ENCODE measurements at regions not wholly inside any gene's neighbourhood (a gene's known extent, or its start where the extent isn't known, plus 50 kb on each side); places are given as distances from the start of the nearest gene placed in this dataset.

GRCh38 chr6:120584111-120584760, 750.0 kb downstream of the TBC1D32 start:
- Histone ChIP-seq H3K4me1 (no peaks in the 10 kb centered on the region), H3K9me3 (no peaks in the 10 kb centered on the region), H3K36me3 (no peaks in the 10 kb centered on the region), H3K27me3 (no peaks in the 10 kb centered on the region), H3K27ac (no peak overlapping the region), H3K4me3 (no peak overlapping the region)
- intact Hi-C loops (cut with DNase I; ENCODE audit: low total_unique reads) = no loop called here
- TF ChIP-seq, protein P1, sequence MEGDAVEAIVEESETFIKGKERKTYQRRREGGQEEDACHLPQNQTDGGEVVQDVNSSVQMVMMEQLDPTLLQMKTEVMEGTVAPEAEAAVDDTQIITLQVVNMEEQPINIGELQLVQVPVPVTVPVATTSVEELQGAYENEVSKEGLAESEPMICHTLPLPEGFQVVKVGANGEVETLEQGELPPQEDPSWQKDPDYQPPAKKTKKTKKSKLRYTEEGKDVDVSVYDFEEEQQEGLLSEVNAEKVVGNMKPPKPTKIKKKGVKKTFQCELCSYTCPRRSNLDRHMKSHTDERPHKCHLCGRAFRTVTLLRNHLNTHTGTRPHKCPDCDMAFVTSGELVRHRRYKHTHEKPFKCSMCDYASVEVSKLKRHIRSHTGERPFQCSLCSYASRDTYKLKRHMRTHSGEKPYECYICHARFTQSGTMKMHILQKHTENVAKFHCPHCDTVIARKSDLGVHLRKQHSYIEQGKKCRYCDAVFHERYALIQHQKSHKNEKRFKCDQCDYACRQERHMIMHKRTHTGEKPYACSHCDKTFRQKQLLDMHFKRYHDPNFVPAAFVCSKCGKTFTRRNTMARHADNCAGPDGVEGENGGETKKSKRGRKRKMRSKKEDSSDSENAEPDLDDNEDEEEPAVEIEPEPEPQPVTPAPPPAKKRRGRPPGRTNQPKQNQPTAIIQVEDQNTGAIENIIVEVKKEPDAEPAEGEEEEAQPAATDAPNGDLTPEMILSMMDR (IDR thresholded peaks at IDR 0.05) = no peak
- DNase-seq = no peak

DNA sequence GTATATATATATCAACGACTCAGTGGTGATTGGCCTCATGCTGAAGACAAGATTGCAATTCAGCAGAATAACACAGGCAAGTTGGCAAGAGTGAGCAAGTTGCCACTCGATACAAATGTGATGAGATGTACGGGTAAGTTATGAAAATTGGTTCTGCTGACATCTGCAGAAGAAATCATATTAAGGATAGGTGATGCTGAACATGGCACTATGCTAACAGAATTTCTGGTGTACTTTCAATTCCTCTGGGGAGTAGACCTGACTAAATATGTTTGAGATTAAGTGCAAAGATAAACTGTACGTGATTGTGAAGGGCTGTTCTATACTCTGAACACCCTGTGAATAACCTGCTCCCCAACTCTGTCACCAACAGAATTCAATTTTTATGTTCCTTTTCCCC, 758.2 kb downstream of the TBC1D32 start:
- TF ChIP-seq, protein P1 (IDR thresholded peaks at IDR 0.05) = no peak
- intact Hi-C loops (cut with DNase I; ENCODE audit: low total_unique reads) = no loop called here
- no peaks in the 10 kb centered on the region for H3K4me1 ChIP-seq
- no peaks in the 10 kb centered on the region for H3K27me3 ChIP-seq
- no peak for DNase-seq
- no peak overlapping the region for H3K27ac ChIP-seq
- no peaks in the 10 kb centered on the region for H3K9me3 ChIP-seq
- no peaks in the 10 kb centered on the region for H3K36me3 ChIP-seq
- no peak overlapping the region for H3K4me3 ChIP-seq

GRCh38 chr6:120569714-120570113, 764.6 kb downstream of the TBC1D32 start:
- no peaks in the 10 kb centered on the region for H3K4me1 ChIP-seq
- no peaks in the 10 kb centered on the region for H3K27me3 ChIP-seq
- H3K9me3 ChIP-seq = no peaks in the 10 kb centered on the region
- H3K36me3 ChIP-seq = no peaks in the 10 kb centered on the region
- H3K27ac ChIP-seq = no peak overlapping the region
- no peak for DNase-seq
- no peak overlapping the region for H3K4me3 ChIP-seq
- TF ChIP-seq, protein P1 (IDR thresholded peaks at IDR 0.05) = no peak
- intact Hi-C loops (cut with DNase I; ENCODE audit: low total_unique reads) = no loop called here

DNA sequence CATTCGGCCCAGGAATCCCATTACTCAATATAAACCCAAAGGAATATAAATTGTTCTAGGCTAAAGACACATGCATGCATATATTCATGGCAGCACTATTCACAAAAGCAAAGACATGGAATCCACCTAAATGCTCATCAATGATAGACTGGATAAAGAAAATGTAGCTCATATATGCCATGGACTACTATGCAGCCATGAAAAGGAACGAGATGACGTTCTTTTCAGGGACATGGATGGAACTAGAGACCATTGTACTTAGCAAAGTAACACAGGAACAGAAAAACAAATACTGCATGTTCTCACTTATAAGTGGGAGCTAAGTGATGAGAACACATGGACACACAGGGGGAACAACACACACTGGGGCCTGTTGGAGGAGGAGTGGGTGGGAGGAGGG, 769.5 kb downstream of the TBC1D32 start:
- H3K27me3 ChIP-seq = no peaks in the 10 kb centered on the region
- no peak overlapping the region for H3K4me3 ChIP-seq
- H3K36me3 ChIP-seq = no peaks in the 10 kb centered on the region
- TF ChIP-seq, protein P1 (IDR thresholded peaks at IDR 0.05) = no peak
- H3K9me3 ChIP-seq = no peaks in the 10 kb centered on the region
- intact Hi-C loops (cut with DNase I; ENCODE audit: low total_unique reads) = no loop called here
- H3K4me1 ChIP-seq = no peaks in the 10 kb centered on the region
- DNase-seq = no peak
- no peak overlapping the region for H3K27ac ChIP-seq

GRCh38 chr6:120558294-120558693, 776.0 kb downstream of the TBC1D32 start:
- TF ChIP-seq, protein P1 (IDR thresholded peaks at IDR 0.05) = no peak
- H3K36me3 ChIP-seq = no peaks in the 10 kb centered on the region
- H3K27ac ChIP-seq = no peak overlapping the region
- no peak for DNase-seq
- no peaks in the 10 kb centered on the region for H3K4me1 ChIP-seq
- H3K27me3 ChIP-seq = no peaks in the 10 kb centered on the region
- H3K4me3 ChIP-seq = no peak overlapping the region
- intact Hi-C loops (cut with DNase I; ENCODE audit: low total_unique reads) = no loop called here
- no peaks in the 10 kb centered on the region for H3K9me3 ChIP-seq

GRCh38 chr6:120557554-120557953, 776.7 kb downstream of the TBC1D32 start:
- Histone ChIP-seq H3K27me3 (no peaks in the 10 kb centered on the region), H3K4me3 (no peak overlapping the region)
- intact Hi-C loops (cut with DNase I; ENCODE audit: low total_unique reads) = no loop called here

More at GRCh38 chr6:120557554-120557953, 776.7 kb downstream of the TBC1D32 start:
- H3K4me1 ChIP-seq = no peaks in the 10 kb centered on the region
- no peak for DNase-seq
- H3K36me3 ChIP-seq = no peaks in the 10 kb centered on the region
- no peaks in the 10 kb centered on the region for H3K9me3 ChIP-seq
- no peak overlapping the region for H3K27ac ChIP-seq
- TF ChIP-seq, protein P1 (IDR thresholded peaks at IDR 0.05) = no peak

Data from tibial artery (tissue), 4 donors.